HUES48 (cell line): ENCODE measurements at regions not wholly inside any gene's neighbourhood (a gene's known extent, or its start where the extent isn't known, plus 50 kb on each side); places are given as distances from the start of the nearest gene placed in this dataset.

Experiments used
- H3K27ac ChIP-seq: one replicate; pipeline ENCODE4 v1.7.0; 2013; ENCODE audit warnings: low read depth, low read length, inconsistent platforms
- H3K27me3 ChIP-seq: 2 replicates; pipeline ENCODE4 v1.6.1; 2013; ENCODE audit warnings: mild to moderate bottlenecking, low read length; ENCODE audit not compliant: control insufficient read depth, insufficient read depth
- H3K36me3 ChIP-seq: 2 replicates; pipeline ENCODE4 v1.6.1; 2013; ENCODE audit warnings: low read length; ENCODE audit not compliant: control insufficient read depth, insufficient read depth
- H3K4me1 ChIP-seq: 2 replicates; pipeline ENCODE4 v1.6.1; 2013; ENCODE audit warnings: mild to moderate bottlenecking, low read length; ENCODE audit not compliant: control insufficient read depth, insufficient read depth
- H3K4me3 ChIP-seq: 2 replicates; pipeline ENCODE4 v1.5.1; 2013; ENCODE audit warnings: mild to moderate bottlenecking, low read depth, low read length
- H3K9ac ChIP-seq: 2 replicates; pipeline ENCODE4 v1.6.1; 2013; ENCODE audit warnings: mild to moderate bottlenecking, low read depth, low read length, moderate library complexity
- H3K9me3 ChIP-seq: 2 replicates; pipeline ENCODE4 v1.6.1; 2013; ENCODE audit warnings: low read length; ENCODE audit not compliant: control insufficient read depth, insufficient read depth

- Histone ChIP-seq H3K27me3 (no peaks in the 10 kb centered on the region), H3K27ac (no peak overlapping the region), H3K9ac (no peak overlapping the region), H3K36me3 (no peaks in the 10 kb centered on the region), H3K4me3 (no peak overlapping the region), H3K4me1 (peaks cover 14% of the 10 kb centered on the region), H3K9me3 (no peaks in the 10 kb centered on the region)
These were observed 78.5 kb downstream of the RPLP1 start for GRCh38 chr15:69530991-69531664.

- H3K9ac ChIP-seq = no peak overlapping the region
- no peak overlapping the region for H3K4me3 ChIP-seq
- H3K9me3 ChIP-seq = no peaks in the 10 kb centered on the region
- H3K4me1 ChIP-seq = peaks cover 14% of the 10 kb centered on the region
- no peak overlapping the region for H3K27ac ChIP-seq
- H3K36me3 ChIP-seq = no peaks in the 10 kb centered on the region
- no peaks in the 10 kb centered on the region for H3K27me3 ChIP-seq
These were observed 79.0 kb downstream of the RPLP1 start for GRCh38 chr15:69531665-69532027.

- no peak overlapping the region for H3K27ac ChIP-seq
- no peaks in the 10 kb centered on the region for H3K9me3 ChIP-seq
- no peak overlapping the region for H3K4me3 ChIP-seq
- peaks cover 19% of the 10 kb centered on the region for H3K4me1 ChIP-seq
- H3K9ac ChIP-seq = no peak overlapping the region
- no peaks in the 10 kb centered on the region for H3K36me3 ChIP-seq
- H3K27me3 ChIP-seq = no peaks in the 10 kb centered on the region
These were observed 79.4 kb downstream of the RPLP1 start for GRCh38 chr15:69532066-69532465.

GRCh38 chr15:69532856-69533255 is 80.2 kb downstream of the RPLP1 start:
- Histone ChIP-seq H3K9ac (no peak overlapping the region), H3K4me3 (no peak overlapping the region), H3K4me1 (peaks cover 22% of the 10 kb centered on the region), H3K27ac (no peak overlapping the region), H3K27me3 (no peaks in the 10 kb centered on the region), H3K9me3 (no peaks in the 10 kb centered on the region), H3K36me3 (no peaks in the 10 kb centered on the region)

GRCh38 chr15:69533522-69533921 is 80.9 kb downstream of the RPLP1 start:
- no peak overlapping the region for H3K27ac ChIP-seq
- H3K4me3 ChIP-seq = no peak overlapping the region
- no peaks in the 10 kb centered on the region for H3K36me3 ChIP-seq
- H3K9ac ChIP-seq = no peak overlapping the region
- peaks cover 22% of the 10 kb centered on the region for H3K4me1 ChIP-seq
- no peaks in the 10 kb centered on the region for H3K9me3 ChIP-seq
- H3K27me3 ChIP-seq = no peaks in the 10 kb centered on the region

GRCh38 chr15:69535101-69535638 is 82.6 kb downstream of the RPLP1 start:
- H3K4me1 ChIP-seq = peaks cover 22% of the 10 kb centered on the region
- H3K9ac ChIP-seq = no peak overlapping the region
- no peaks in the 10 kb centered on the region for H3K36me3 ChIP-seq
- H3K27me3 ChIP-seq = no peaks in the 10 kb centered on the region
- no peak overlapping the region for H3K4me3 ChIP-seq
- H3K27ac ChIP-seq = no peak overlapping the region
- no peaks in the 10 kb centered on the region for H3K9me3 ChIP-seq

- H3K4me1 ChIP-seq = peaks cover 19% of the 10 kb centered on the region
- no peak overlapping the region for H3K4me3 ChIP-seq
- H3K9me3 ChIP-seq = no peaks in the 10 kb centered on the region
- no peaks in the 10 kb centered on the region for H3K27me3 ChIP-seq
- no peak overlapping the region for H3K9ac ChIP-seq
- no peak overlapping the region for H3K27ac ChIP-seq
- no peaks in the 10 kb centered on the region for H3K36me3 ChIP-seq
These were observed 83.4 kb downstream of the RPLP1 start for GRCh38 chr15:69535998-69536397.

- Histone ChIP-seq H3K9ac (no peak overlapping the region), H3K4me1 (peaks cover 9% of the 10 kb centered on the region), H3K27ac (no peak overlapping the region), H3K27me3 (no peaks in the 10 kb centered on the region), H3K4me3 (no peak overlapping the region), H3K9me3 (no peaks in the 10 kb centered on the region), H3K36me3 (no peaks in the 10 kb centered on the region)
These were observed 84.3 kb downstream of the RPLP1 start for GRCh38 chr15:69536726-69537512.

GRCh38 chr15:69537901-69538300 is 85.3 kb downstream of the RPLP1 start:
- no peak overlapping the region for H3K27ac ChIP-seq
- no peak overlapping the region for H3K9ac ChIP-seq
- H3K4me1 ChIP-seq = peaks cover 8% of the 10 kb centered on the region
- H3K27me3 ChIP-seq = no peaks in the 10 kb centered on the region
- no peaks in the 10 kb centered on the region for H3K36me3 ChIP-seq
- H3K9me3 ChIP-seq = no peaks in the 10 kb centered on the region
- H3K4me3 ChIP-seq = no peak overlapping the region

- no peak overlapping the region for H3K9ac ChIP-seq
- H3K36me3 ChIP-seq = no peaks in the 10 kb centered on the region
- no peak overlapping the region for H3K4me3 ChIP-seq
- H3K4me1 ChIP-seq = peaks cover 8% of the 10 kb centered on the region
- H3K27ac ChIP-seq = no peak overlapping the region
- no peaks in the 10 kb centered on the region for H3K27me3 ChIP-seq
- no peaks in the 10 kb centered on the region for H3K9me3 ChIP-seq
These were observed 85.8 kb downstream of the RPLP1 start for GRCh38 chr15:69538379-69538778.

GRCh38 chr15:69539345-69539744 is 86.7 kb downstream of the RPLP1 start:
- H3K27me3 ChIP-seq = no peaks in the 10 kb centered on the region
- H3K27ac ChIP-seq = no peak overlapping the region

More at GRCh38 chr15:69539345-69539744, 86.7 kb downstream of the RPLP1 start:
- Histone ChIP-seq H3K4me3 (no peak overlapping the region), H3K9ac (no peak overlapping the region), H3K9me3 (no peaks in the 10 kb centered on the region), H3K4me1 (peaks cover 8% of the 10 kb centered on the region), H3K36me3 (no peaks in the 10 kb centered on the region)
